Rectal smooth muscle tissue (tissue), 1 donor: ENCODE measurements at regions not wholly inside any gene's neighbourhood (a gene's known extent, or its start where the extent isn't known, plus 50 kb on each side); places are given as distances from the start of the nearest gene placed in this dataset.
"Not testable (repeated sequence)": the region's sequence is repeated elsewhere in the genome, so short reads cannot be mapped to it uniquely, and the experiment has no call there.

Source experiments
- H3K27ac ChIP-seq: one replicate; pipeline ENCODE4 v1.7.0; 2013; ENCODE audit warnings: low read depth, low read length, inconsistent platforms
- H3K27me3 ChIP-seq: one replicate; pipeline ENCODE4 v1.7.0; 2013; ENCODE audit warnings: low read length; ENCODE audit not compliant: control insufficient read depth, insufficient read depth
- H3K36me3 ChIP-seq: one replicate; pipeline ENCODE4 v1.7.0; 2013; ENCODE audit warnings: low read length; ENCODE audit not compliant: control insufficient read depth, insufficient read depth
- H3K4me1 ChIP-seq: one replicate; pipeline ENCODE4 v1.7.0; 2013; ENCODE audit warnings: low read length; ENCODE audit not compliant: control insufficient read depth, insufficient read depth
- H3K4me3 ChIP-seq: one replicate; pipeline ENCODE4 v1.7.0; 2013; ENCODE audit warnings: low read length
- H3K9ac ChIP-seq: one replicate; pipeline ENCODE4 v1.7.0; 2013; ENCODE audit warnings: low read length

DNA sequence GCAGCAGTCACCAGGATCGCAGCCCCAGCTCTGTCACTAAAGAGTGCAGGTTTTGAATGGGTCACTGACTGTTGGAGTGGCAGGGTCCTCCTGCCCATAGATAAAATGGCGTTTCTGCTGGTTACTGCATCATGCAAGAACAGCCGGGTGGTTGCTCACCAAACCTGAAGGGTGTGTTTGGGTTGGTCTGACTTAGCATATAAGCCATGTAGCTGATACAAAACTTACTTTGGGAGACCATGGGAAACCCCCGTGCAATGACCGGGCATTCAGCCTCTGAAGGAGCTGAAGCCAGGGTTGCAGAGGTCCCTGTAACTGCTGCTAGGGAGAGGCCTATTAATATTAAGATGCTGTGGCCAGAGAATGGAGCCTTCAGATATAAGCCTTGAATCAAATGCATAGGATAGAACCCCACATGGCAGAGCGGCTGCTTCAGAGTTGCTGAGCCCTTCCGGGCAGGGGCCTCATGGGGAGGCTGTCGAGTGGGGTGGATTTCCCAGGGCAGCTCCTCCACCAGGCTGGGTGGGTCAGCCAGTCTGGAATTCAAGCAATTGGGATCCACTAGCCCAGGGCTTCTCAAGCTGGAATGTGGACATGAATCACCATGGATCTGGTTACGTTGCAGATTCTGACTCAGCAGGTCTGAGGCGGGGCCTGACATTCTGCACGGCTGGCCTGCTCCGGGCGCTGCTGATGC is 70.9 kb upstream of the CTBP2 start:
- H3K36me3 ChIP-seq: no peaks in the 10 kb centered on the region
- H3K27ac ChIP-seq: no peak overlapping the region
- H3K27me3 ChIP-seq: no peaks in the 10 kb centered on the region
- no peaks in the 10 kb centered on the region for H3K4me1 ChIP-seq
- H3K9ac ChIP-seq: no peak overlapping the region
- no peak overlapping the region for H3K4me3 ChIP-seq

DNA sequence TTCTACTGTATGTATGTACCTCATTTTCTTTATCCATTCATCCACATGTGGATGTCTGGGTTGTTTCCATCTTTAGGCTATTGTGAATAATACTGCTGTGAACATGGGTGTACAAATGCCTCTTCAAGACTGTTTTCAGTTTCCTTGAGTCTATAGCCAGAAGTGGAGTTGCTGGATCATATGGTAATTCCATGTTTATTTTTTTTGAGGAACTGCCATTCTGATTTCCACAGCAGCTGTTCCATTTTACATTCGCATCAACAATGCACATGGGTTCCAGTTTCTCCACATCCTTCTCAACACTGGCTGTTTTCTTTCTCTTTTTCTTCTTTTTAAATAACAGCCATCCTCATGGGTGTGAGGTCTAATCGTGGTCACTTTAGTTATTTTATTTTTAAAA is 69.9 kb upstream of the CTBP2 start:
- Histone ChIP-seq H3K4me3 (no peak overlapping the region), H3K27me3 (no peaks in the 10 kb centered on the region), H3K9ac (no peak overlapping the region), H3K27ac (no peak overlapping the region), H3K4me1 (no peaks in the 10 kb centered on the region), H3K36me3 (no peaks in the 10 kb centered on the region)

DNA sequence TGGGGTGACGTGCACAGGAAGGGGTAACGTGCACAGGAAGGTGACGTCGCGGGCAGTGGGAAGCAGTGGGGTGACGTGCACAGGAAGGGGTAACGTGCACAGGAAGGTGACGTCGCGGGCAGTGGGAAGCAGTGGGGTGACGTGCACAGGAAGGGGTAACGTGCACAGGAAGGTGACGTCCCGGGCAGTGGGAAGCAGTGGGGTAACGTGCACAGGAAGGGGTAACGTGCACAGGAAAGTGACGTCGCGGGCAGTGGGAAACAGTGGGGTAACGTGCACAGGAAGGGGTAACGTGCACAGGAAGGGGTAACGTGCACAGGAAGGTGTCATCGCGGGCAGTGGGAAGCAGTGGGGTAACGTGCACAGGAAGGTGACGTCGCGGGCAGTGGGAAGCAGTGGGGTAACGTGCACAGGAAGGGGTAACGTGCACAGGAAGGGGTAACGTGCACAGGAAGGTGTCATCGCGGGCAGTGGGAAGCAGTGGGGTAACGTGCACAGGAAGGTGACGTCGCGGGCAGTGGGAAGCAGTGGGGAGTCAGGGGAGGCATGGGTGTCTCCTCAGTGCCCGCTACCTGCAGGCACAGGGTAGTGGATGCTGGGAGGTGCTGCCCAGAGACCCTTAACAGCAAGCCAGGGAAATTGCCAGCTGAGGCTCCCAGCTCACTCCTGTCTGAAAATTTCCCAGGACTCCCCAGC is 68.0 kb upstream of the CTBP2 start:
- H3K4me1 ChIP-seq, H3K27ac ChIP-seq, H3K36me3 ChIP-seq, H3K27me3 ChIP-seq, H3K9ac ChIP-seq, H3K4me3 ChIP-seq: not testable (repeated sequence)

DNA sequence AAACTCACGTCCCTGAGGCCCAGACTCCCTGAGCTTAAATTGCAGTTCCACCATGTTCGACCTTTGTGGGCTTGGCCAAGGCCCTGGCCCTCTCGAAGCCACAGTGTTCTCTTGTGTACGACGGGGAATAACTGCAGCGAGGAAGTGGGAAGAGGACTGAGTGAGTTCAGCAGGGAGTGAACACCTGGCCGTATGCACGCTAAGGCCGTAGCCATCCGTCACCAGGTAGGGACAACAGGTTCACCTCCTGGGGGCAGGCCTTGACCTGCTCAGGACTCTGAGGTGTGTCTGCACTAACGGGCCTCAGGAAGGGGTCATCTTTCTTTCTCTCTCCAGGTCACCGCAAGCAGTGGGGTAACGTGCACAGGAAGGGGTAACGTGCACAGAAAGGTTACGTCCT is 67.2 kb upstream of the CTBP2 start:
- no peak overlapping the region for H3K27ac ChIP-seq

DNA sequence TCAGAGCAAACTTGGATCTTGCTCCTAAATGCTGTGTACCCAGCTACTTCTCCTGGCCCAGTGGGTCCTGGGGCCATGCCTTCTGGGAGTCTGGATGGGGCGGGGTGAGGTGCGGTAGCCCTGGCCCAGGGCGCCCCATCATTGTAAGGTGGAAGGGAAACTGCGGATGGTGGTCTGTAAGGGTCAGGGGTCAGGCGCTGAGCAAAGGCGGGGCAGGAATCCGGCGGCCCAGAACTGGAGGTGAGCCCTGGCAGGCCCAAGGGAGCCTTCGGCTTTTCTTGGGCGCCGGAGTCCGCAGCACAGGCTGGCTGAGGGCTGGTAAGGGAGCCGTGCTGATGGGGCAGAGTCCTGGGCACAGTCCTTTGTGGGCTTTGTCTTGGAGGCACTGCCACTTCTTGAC is 66.5 kb upstream of the CTBP2 start:
- no peak overlapping the region for H3K4me3 ChIP-seq
- H3K9ac ChIP-seq: no peak overlapping the region
- H3K27ac ChIP-seq: no peak overlapping the region
- H3K36me3 ChIP-seq: no peaks in the 10 kb centered on the region
- H3K27me3 ChIP-seq: no peaks in the 10 kb centered on the region
- H3K4me1 ChIP-seq: no peaks in the 10 kb centered on the region

More for the DNA sequence above, 67.2 kb upstream of the CTBP2 start:
- Histone ChIP-seq H3K4me3 (no peak overlapping the region), H3K9ac (no peak overlapping the region), H3K36me3 (no peaks in the 10 kb centered on the region), H3K4me1 (no peaks in the 10 kb centered on the region), H3K27me3 (no peaks in the 10 kb centered on the region)

DNA sequence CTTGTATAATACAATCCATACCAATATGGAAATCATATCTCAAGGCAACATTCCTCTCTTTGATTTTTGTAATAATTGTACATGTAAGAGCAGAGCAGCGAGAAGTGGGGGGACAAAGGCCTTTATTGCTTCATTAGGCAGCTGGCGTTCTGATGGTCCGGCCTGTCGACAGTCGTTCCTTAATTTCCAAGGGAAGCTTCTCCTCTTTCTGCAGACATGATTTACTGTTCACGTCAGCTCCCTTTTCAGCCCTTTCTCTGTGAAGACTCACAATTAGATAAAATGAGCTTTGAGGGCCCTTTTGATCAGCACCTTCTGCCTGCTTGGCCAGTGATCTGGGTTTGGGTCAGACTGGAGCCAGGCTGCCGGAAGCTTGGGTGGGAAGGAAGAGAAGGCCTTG is 65.6 kb upstream of the CTBP2 start:
- no peak overlapping the region for H3K27ac ChIP-seq
- no peak overlapping the region for H3K4me3 ChIP-seq
- H3K9ac ChIP-seq: no peak overlapping the region
- H3K27me3 ChIP-seq: no peaks in the 10 kb centered on the region
- H3K4me1 ChIP-seq: no peaks in the 10 kb centered on the region
- H3K36me3 ChIP-seq: no peaks in the 10 kb centered on the region

DNA sequence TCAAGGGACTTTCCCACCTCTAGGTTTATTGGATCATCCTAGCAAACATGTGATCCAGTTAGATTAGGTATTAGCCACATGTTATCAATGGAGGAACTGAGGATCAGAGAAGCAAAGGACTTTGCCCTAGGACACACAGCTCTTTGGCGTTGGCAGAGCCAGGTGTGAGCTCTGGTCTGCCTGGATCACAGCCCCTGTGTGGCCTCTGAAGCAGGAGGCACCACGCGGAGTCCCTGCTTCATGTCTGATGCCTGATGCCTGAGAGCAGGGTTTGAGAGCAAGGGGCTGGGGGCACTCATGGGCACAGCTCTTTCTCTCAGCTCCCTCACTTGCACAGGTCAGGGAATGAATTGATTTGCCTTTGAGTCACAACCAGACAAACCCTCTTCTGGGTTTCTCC is 64.7 kb upstream of the CTBP2 start:
- Histone ChIP-seq H3K4me3 (no peak overlapping the region), H3K36me3 (no peaks in the 10 kb centered on the region), H3K4me1 (no peaks in the 10 kb centered on the region), H3K27me3 (no peaks in the 10 kb centered on the region), H3K9ac (no peak overlapping the region), H3K27ac (no peak overlapping the region)

DNA sequence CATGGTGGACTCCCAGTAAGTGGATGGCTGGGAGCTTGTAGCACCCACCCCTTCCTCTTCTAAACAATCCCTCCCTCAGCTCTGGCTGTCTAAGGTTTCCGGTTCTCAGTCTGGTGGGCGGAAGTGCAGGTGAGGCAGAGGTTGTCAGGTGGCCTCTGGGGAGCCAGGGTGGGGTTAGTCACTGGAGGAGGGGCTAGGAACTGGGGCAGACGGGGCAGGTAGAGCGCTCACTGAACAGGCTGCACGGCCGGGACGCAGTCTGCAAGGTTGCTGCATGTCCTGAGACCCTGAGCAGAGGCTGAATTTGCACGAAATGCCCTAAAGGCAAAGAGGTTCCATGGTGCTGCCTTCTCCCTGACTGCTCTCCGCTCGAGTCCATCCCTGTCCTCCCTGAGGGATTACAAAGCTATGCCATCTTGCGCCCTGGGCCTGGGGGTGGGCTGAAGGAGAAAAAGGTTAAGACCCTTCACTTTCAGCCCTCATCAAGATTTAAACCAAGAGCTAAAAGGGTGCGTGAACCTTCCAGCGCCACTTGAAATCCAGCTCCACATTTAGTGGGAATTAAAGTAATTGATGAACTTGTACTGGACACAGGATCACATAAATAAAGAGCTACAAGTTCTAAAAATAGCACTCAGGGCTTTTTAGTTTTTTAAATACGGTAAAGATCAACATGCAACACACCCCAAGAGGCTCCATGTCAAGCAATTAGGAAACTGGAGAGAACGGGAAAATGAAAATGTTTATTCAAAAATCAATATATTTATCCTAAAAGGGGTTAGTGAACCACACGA is 62.3 kb upstream of the CTBP2 start:
- Histone ChIP-seq H3K9ac (no peak overlapping the region), H3K4me3 (no peak overlapping the region), H3K27ac (no peak overlapping the region), H3K36me3 (no peaks in the 10 kb centered on the region), H3K4me1 (no peaks in the 10 kb centered on the region), H3K27me3 (no peaks in the 10 kb centered on the region)

DNA sequence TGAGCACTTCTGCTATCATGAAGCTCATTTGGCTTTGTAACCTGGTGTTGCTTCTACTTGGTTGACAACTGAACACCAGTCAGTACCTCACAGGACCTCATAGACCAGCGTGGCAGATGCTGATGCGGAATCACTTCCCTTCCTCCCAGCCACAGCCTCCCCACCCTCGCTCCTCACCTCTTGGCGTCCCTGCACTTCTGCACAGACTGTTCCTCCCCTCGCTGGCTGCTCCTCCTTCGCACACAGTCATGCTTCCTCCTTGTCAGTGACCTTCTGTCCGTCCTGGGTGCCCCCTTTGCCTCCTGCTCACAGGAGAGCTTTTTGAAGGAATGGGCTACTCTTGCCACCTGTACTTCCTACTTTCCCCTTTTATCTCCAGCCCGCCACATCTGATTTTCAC is 61.4 kb upstream of the CTBP2 start:
- Histone ChIP-seq H3K36me3 (no peaks in the 10 kb centered on the region), H3K4me3 (no peak overlapping the region), H3K27me3 (no peaks in the 10 kb centered on the region), H3K27ac (no peak overlapping the region), H3K4me1 (no peaks in the 10 kb centered on the region), H3K9ac (no peak overlapping the region)

DNA sequence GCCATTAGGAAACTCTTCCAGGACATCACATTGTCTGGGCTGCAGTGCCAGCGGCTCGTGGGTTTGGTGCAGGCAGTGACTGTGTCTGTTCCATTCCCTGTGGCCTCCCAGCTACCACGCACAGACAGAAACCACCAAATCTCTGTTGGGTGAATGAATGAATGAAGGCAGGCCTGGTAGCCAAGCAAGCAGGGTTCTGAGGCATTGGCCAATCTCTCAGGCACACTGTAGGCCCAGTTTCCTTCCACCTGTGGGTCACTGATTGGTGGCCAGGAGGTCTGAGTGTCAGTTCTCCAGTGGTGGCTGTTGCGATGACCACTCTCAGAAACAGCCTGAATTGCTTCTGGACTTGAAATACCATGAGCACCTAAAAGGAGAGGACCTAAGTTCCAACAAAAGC is 59.4 kb upstream of the CTBP2 start:
- Histone ChIP-seq H3K36me3 (no peaks in the 10 kb centered on the region), H3K4me1 (no peaks in the 10 kb centered on the region), H3K27ac (no peak overlapping the region), H3K9ac (no peak overlapping the region), H3K27me3 (no peaks in the 10 kb centered on the region), H3K4me3 (no peak overlapping the region)

DNA sequence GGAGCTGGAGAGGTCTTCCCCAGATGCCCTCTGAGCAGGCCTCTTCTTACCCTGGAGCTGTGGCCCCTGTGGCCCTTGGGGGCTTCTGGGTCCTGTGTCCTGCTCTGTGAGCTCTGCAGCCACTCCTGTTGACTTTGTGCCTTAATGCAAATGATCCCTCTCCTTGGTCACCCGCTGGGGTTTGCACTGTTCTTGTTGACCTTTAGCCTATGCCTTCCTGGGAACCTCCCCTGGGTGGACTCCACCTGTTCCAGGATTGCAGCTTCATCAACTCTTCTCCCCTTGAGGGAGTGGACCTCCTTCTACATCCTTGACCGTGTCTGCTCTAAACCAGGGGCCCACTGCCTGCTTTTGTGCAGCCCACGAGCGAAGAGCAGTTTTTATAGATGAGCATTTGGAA is 58.6 kb upstream of the CTBP2 start:
- no peaks in the 10 kb centered on the region for H3K36me3 ChIP-seq
- H3K27me3 ChIP-seq: no peaks in the 10 kb centered on the region
- H3K4me3 ChIP-seq: no peak overlapping the region
- H3K4me1 ChIP-seq: no peaks in the 10 kb centered on the region
- no peak overlapping the region for H3K9ac ChIP-seq
- H3K27ac ChIP-seq: no peak overlapping the region

DNA sequence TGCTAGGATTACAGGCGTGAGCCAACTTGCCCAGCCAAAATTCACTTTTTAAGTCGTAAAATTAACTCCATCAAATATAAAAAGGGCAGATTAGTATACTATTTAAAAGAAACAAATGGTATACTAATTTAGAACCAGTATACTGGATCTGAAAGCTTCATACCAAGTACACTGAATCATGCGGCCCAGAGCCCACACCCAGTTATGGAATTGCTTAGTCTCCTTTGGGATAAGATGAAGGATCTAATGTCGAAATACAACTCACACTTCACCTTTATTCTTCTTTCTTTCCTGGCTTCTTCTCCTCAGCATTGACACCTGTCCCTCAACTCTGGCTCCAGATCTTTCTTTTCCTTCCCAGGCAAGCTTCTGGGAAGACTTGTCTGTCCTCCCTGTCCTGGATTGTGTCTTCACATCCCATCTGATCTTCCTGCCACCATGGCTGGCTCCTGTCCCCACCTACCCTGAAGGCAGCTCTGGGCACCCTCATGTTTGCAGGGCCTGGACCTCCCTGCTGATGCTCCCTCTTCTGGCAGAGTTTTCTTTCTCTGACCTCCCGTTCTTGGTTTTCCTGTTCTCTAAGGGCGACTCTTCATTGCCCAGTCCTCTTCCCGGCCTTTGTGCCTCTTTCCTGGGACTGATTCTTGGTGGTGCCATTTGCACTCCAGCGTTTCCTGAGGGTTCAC is 57.8 kb upstream of the CTBP2 start:
- H3K9ac ChIP-seq: no peak overlapping the region
- no peak overlapping the region for H3K27ac ChIP-seq
- no peaks in the 10 kb centered on the region for H3K27me3 ChIP-seq
- no peaks in the 10 kb centered on the region for H3K4me1 ChIP-seq
- H3K4me3 ChIP-seq: no peak overlapping the region
- no peaks in the 10 kb centered on the region for H3K36me3 ChIP-seq
